ENCODE measurements at regions not wholly inside any gene's neighbourhood (a gene's known extent, or its start where the extent isn't known, plus 50 kb on each side); places are given as distances from the start of the nearest gene placed in this dataset.

DNA sequence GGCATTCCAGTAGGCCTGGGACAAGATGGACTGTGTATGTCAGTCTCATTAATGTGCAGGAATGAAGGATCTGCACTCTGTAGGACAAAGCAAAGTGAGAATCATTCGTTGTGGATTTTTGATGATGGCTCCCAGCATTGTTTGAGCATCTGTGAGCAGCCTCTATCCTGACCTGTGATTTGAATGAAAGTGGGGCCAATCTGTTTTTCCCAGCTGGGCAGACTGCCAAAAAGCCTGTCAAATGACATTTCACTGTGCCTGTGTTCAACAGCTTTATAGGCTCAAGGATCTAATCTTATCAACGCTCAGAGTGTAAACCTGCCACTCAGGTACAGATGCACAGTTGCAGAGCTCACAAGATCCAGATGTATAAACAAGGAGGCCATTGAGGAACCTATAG, 86.7 kb upstream of the SYNDIG1 start:
- DNase-seq = no peak
- Mint-ChIP-seq H3K27ac (no peak overlapping the region), H3K9me3 (no peaks in the 10 kb centered on the region), H3K36me3 (ENCODE audit: low read depth) (no peaks in the 10 kb centered on the region), H3K4me1 (peaks cover 7% of the 10 kb centered on the region), H3K4me3 (no peak overlapping the region), H3K27me3 (ENCODE audit: low read depth, poor library complexity) (peaks cover 15% of the 10 kb centered on the region)
- TF ChIP-seq CTCF (IDR thresholded peaks at IDR 0.05) = no peak

DNA sequence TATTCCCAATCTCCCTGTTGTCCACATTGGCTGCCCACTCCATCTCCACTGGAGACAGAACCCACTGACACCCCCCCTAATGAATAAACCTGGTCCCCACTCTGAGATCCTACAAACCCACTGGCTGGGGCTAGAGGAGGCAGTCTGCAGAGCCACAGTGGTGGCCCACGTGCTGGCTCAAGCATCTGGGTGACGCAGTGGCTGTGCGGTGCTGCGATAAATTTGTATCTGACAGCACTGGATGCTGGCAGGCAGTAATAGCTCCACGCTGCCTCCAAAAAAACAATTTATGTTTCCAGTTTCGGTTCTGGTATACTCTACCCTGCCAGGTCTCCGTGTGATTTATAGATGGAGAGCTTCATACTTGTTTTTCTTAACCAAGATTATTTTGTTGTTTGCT, 87.1 kb upstream of the SYNDIG1 start:
- no peak overlapping the region for H3K4me3 Mint-ChIP-seq
- peaks cover 7% of the 10 kb centered on the region for H3K4me1 Mint-ChIP-seq
- TF ChIP-seq CTCF (IDR thresholded peaks at IDR 0.05) = no peak
- H3K27ac Mint-ChIP-seq = no peak overlapping the region
- no peaks in the 10 kb centered on the region for H3K36me3 Mint-ChIP-seq (ENCODE audit: low read depth)
- no peak for DNase-seq
- H3K27me3 Mint-ChIP-seq (ENCODE audit: low read depth, poor library complexity) = peaks cover 15% of the 10 kb centered on the region
- H3K9me3 Mint-ChIP-seq = no peaks in the 10 kb centered on the region

DNA sequence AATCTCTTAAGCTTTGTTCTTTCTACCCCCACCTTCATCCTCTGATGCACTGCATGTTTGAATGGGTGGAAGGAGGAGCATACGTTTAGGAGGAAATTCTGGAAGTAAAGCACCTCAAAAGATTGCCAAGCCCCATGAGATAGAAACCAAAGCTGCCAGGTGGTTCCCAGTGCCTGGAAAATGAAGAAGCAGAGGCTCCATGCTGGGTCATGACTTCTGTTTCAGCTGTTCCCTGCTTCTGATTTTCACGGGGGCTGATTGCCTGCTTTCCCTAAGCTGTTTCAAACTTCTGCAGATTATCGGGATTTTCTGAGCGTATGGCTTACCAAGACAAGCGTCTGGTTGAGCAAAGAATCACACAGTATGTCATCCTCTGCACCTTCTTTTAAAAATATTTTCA, 87.5 kb upstream of the SYNDIG1 start:
- Mint-ChIP-seq H3K9me3 (no peaks in the 10 kb centered on the region), H3K4me3 (no peak overlapping the region), H3K27ac (no peak overlapping the region), H3K36me3 (ENCODE audit: low read depth) (no peaks in the 10 kb centered on the region), H3K27me3 (ENCODE audit: low read depth, poor library complexity) (peaks cover 15% of the 10 kb centered on the region), H3K4me1 (peaks cover 7% of the 10 kb centered on the region)
- no peak for DNase-seq
- no peak for TF ChIP-seq CTCF (IDR thresholded peaks at IDR 0.05)

GRCh38 chr20:24379484-24379927, 89.9 kb upstream of the SYNDIG1 start:
- Mint-ChIP-seq H3K4me3 (no peak overlapping the region), H3K27me3 (ENCODE audit: low read depth, poor library complexity) (peaks cover 10% of the 10 kb centered on the region), H3K27ac (no peak overlapping the region), H3K9me3 (no peaks in the 10 kb centered on the region), H3K4me1 (peaks cover 7% of the 10 kb centered on the region), H3K36me3 (ENCODE audit: low read depth) (no peaks in the 10 kb centered on the region)
- TF ChIP-seq CTCF (IDR thresholded peaks at IDR 0.05) = no peak
- DNase-seq = no peak

GRCh38 chr20:24378661-24379483, 90.6 kb upstream of the SYNDIG1 start:
- Mint-ChIP-seq H3K4me1 (peaks cover 7% of the 10 kb centered on the region), H3K36me3 (ENCODE audit: low read depth) (no peaks in the 10 kb centered on the region), H3K27me3 (ENCODE audit: low read depth, poor library complexity) (peaks cover 10% of the 10 kb centered on the region), H3K4me3 (no peak overlapping the region), H3K27ac (no peak overlapping the region), H3K9me3 (no peaks in the 10 kb centered on the region)
- no peak for TF ChIP-seq CTCF (IDR thresholded peaks at IDR 0.05)
- DNase-seq = no peak

Data from nephron progenitor cell (in vitro differentiated cells).